OCI-LY1 (cell line): ENCODE measurements at regions not wholly inside any gene's neighbourhood (a gene's known extent, or its start where the extent isn't known, plus 50 kb on each side); places are given as distances from the start of the nearest gene placed in this dataset.

Experiments used
- CTCF ChIP-seq: fragments of 200-600 bp; sonication (generic), shearing (Covaris generic); IDR thresholded peaks from 2 replicates; pipeline ENCODE4 v1.5.1; 2017; ENCODE audit warnings: mild to moderate bottlenecking, antibody characterized with exemption, low read length, moderate library complexity, mixed read lengths
- EZH2 ChIP-seq: fragments of 200-600 bp; sonication (generic), shearing (Covaris generic); IDR thresholded peaks from 2 replicates; pipeline ENCODE4 v1.8.0; 2017; ENCODE audit warnings: borderline replicate concordance, mixed run types, mild to moderate bottlenecking, antibody characterized with exemption, low read length, moderate library complexity, mixed read lengths

GRCh38 chr7:142642316-142642715, 107.0 kb upstream of the PRSS1 start:
- TF ChIP-seq CTCF, result no peak
- TF ChIP-seq EZH2, result no peak
